GM23338 (cell line): ENCODE measurements at regions not wholly inside any gene's neighbourhood (a gene's known extent, or its start where the extent isn't known, plus 50 kb on each side); places are given as distances from the start of the nearest gene placed in this dataset.
"Not testable (repeated sequence)": the region's sequence is repeated elsewhere in the genome, so short reads cannot be mapped to it uniquely, and the experiment has no call there.

Experiments used
- CREB1 ChIP-seq: fragments of 250-450 bp; sonication (Bioruptor Pico); IDR thresholded peaks from 2 replicates; pipeline ENCODE4 v1.5.0; 2020; ENCODE audit warnings: low read depth, mild to moderate bottlenecking, moderate library complexity
- EZH2 ChIP-seq: fragments of 200-600 bp; sonication (generic); IDR thresholded peaks from one replicate; pipeline ENCODE4 v1.8.0; 2017; ENCODE audit warnings: antibody characterized with exemption, mild to moderate bottlenecking, low read depth; ENCODE audit not compliant: unreplicated experiment
- EZH2phosphoT487 ChIP-seq: fragments of 200-600 bp; sonication (generic); IDR thresholded peaks from one replicate; pipeline ENCODE4 v1.8.1; 2018; ENCODE audit warnings: antibody characterized with exemption; ENCODE audit not compliant: unreplicated experiment
- POLR2AphosphoS5 ChIP-seq: IDR thresholded peaks from 2 replicates; pipeline ENCODE4 v1.6.1; 2016; ENCODE audit warnings: antibody characterized with exemption, low read depth
- ZNF114 ChIP-seq: fragments of 250-450 bp; sonication (Bioruptor Pico); IDR thresholded peaks from 2 replicates; pipeline ENCODE4 v1.5.0; 2020; ENCODE audit warnings: mild to moderate bottlenecking, moderate library complexity
- TF ChIP-seq, protein P1 (sequence below), 2 experiments: fragments of 200-600 bp in 1 of 2; sonication (generic) in 1 of 2; conservative IDR thresholded peaks; 2 replicates each; pipeline versions ENCODE4 v1.5.1 to v1.6.1; 2016 to 2017; ENCODE audit warnings: antibody characterized with exemption in 2 of 2, low read depth in 2 of 2, mild to moderate bottlenecking in 2 of 2, moderate library complexity in 1 of 2

GRCh38 chr9:38938637-38939036 lies 218.7 kb upstream of the FAM240B start:
- TF ChIP-seq, protein P1, sequence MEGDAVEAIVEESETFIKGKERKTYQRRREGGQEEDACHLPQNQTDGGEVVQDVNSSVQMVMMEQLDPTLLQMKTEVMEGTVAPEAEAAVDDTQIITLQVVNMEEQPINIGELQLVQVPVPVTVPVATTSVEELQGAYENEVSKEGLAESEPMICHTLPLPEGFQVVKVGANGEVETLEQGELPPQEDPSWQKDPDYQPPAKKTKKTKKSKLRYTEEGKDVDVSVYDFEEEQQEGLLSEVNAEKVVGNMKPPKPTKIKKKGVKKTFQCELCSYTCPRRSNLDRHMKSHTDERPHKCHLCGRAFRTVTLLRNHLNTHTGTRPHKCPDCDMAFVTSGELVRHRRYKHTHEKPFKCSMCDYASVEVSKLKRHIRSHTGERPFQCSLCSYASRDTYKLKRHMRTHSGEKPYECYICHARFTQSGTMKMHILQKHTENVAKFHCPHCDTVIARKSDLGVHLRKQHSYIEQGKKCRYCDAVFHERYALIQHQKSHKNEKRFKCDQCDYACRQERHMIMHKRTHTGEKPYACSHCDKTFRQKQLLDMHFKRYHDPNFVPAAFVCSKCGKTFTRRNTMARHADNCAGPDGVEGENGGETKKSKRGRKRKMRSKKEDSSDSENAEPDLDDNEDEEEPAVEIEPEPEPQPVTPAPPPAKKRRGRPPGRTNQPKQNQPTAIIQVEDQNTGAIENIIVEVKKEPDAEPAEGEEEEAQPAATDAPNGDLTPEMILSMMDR (conservative IDR thresholded peaks at IDR 0.05; ENCODE audit: low read depth in 2 of 2), result not testable (repeated sequence)
- not testable (repeated sequence) for TF ChIP-seq CREB1 (CRISPR knock-in tag); EZH2; POLR2AphosphoS5; EZH2phosphoT487; ZNF114 (CRISPR knock-in tag)
